ENCODE measurements at regions not wholly inside any gene's neighbourhood (a gene's known extent, or its start where the extent isn't known, plus 50 kb on each side); places are given as distances from the start of the nearest gene placed in this dataset.

GRCh38 chr3:8341821-8342247, 159.8 kb upstream of the LMCD1 start:
- TF ChIP-seq EZH2 (IDR thresholded peaks at IDR 0.05; ENCODE audit: insufficient read depth, poor library complexity, severe bottlenecking) (no peak), EZH2phosphoT487 (IDR thresholded peaks at IDR 0.05; ENCODE audit: insufficient read depth, low read depth) (no peak)

All from GM23248 (cell line).